Activated naive CD4-positive, alpha-beta T cell treated with anti-CD3 and anti-CD28 coated beads for 36 hours (primary cell): ENCODE measurements at regions not wholly inside any gene's neighbourhood (a gene's known extent, or its start where the extent isn't known, plus 50 kb on each side); places are given as distances from the start of the nearest gene placed in this dataset. TPM values are rescaled to one million over a fixed set of nuclear protein-coding genes. Genes with fewer than 3 reads are reported as not detected.
"Not testable (repeated sequence)": the region's sequence is repeated elsewhere in the genome, so short reads cannot be mapped to it uniquely, and the experiment has no call there.

ENCODE experiments used
- CTCF ChIA-PET: fragments of 350-600 bp; sonication (Branson Sonifier 250); formaldehyde crosslinking; loops from one replicate; lab custom pipeline; 2021; ENCODE audit warnings: antibody characterized with exemption; lab: Charles Lee
- DNase-seq: peaks from one replicate; pipeline ENCODE4 v3.0.0-alpha.2; 2020
- H3K27ac Mint-ChIP-seq: one replicate; pipeline ENCODE4 v1.8.0; 2021; ENCODE audit warnings: mild to moderate bottlenecking, mixed read lengths
- H3K27me3 Mint-ChIP-seq: one replicate; pipeline ENCODE4 v1.8.0; 2021; ENCODE audit warnings: low read depth, mixed read lengths
- H3K36me3 Mint-ChIP-seq: one replicate; pipeline ENCODE4 v1.8.0; 2021; ENCODE audit warnings: low read depth, mixed read lengths
- H3K4me1 Mint-ChIP-seq: one replicate; pipeline ENCODE4 v1.8.0; 2021; ENCODE audit warnings: low read depth, mixed read lengths
- H3K4me3 Mint-ChIP-seq: one replicate; pipeline ENCODE4 v1.8.0; 2021; ENCODE audit warnings: mild to moderate bottlenecking, moderate library complexity, mixed read lengths
- H3K9me3 Mint-ChIP-seq: one replicate; pipeline ENCODE4 v1.8.0; 2021; ENCODE audit warnings: mixed read lengths
- intact Hi-C: fragments of 100-400 bp; cut with micrococcal nuclease; formaldehyde crosslinking; loops from one replicate; pipeline ENCODE4 v1.15.1; 2023
- microRNA-seq: library from miRNA; unstranded; fragments of <30 nt; microRNA quantifications from one replicate; pipeline ENCODE4 v1.2.0, GENCODE V29; 2022; ENCODE audit warnings: borderline microRNAs expressed, borderline replicate concordance

- DNase-seq, result no peak
- Mint-ChIP-seq H3K27ac (no peak overlapping the region), H3K27me3 (no peaks in the 10 kb centered on the region), H3K4me3 (no peak overlapping the region), H3K4me1 (no peaks in the 10 kb centered on the region), H3K9me3 (peaks cover 4% of the 10 kb centered on the region), H3K36me3 (no peaks in the 10 kb centered on the region)
- CTCF ChIA-PET, result no interaction called here
- intact Hi-C loops, result no loop called here
These were observed 88.7 kb upstream of the LUZP2 start for GRCh38 chr11:24408202-24408601.

- Mint-ChIP-seq H3K27ac (no peak overlapping the region), H3K27me3 (no peaks in the 10 kb centered on the region), H3K36me3 (no peaks in the 10 kb centered on the region), H3K4me3 (no peak overlapping the region), H3K4me1 (no peaks in the 10 kb centered on the region), H3K9me3 (peaks cover 13% of the 10 kb centered on the region)
- CTCF ChIA-PET, result no interaction called here
- no peak for DNase-seq
- intact Hi-C loops, result no loop called here
These were observed 85.1 kb upstream of the LUZP2 start for GRCh38 chr11:24411791-24412190.

GRCh38 chr11:24412722-24413121 lies 84.1 kb upstream of the LUZP2 start:
- intact Hi-C loops, result no loop called here
- CTCF ChIA-PET, result no interaction called here
- no peaks in the 10 kb centered on the region for H3K4me1 Mint-ChIP-seq

GRCh38 chr11:24413391-24413790 lies 83.5 kb upstream of the LUZP2 start:
- H3K27me3 Mint-ChIP-seq, result no peaks in the 10 kb centered on the region
- H3K4me3 Mint-ChIP-seq, result no peak overlapping the region
- peaks cover 16% of the 10 kb centered on the region for H3K9me3 Mint-ChIP-seq
- DNase-seq, result no peak
- no peak overlapping the region for H3K27ac Mint-ChIP-seq
- intact Hi-C loops, result no loop called here
- H3K4me1 Mint-ChIP-seq, result no peaks in the 10 kb centered on the region
- no peaks in the 10 kb centered on the region for H3K36me3 Mint-ChIP-seq
- CTCF ChIA-PET, result no interaction called here

More at GRCh38 chr11:24412722-24413121, 84.1 kb upstream of the LUZP2 start:
- no peaks in the 10 kb centered on the region for H3K27me3 Mint-ChIP-seq
- peaks cover 16% of the 10 kb centered on the region for H3K9me3 Mint-ChIP-seq
- no peak overlapping the region for H3K27ac Mint-ChIP-seq
- DNase-seq, result no peak
- no peaks in the 10 kb centered on the region for H3K36me3 Mint-ChIP-seq
- H3K4me3 Mint-ChIP-seq, result no peak overlapping the region

- H3K27me3 Mint-ChIP-seq, H3K27ac Mint-ChIP-seq, H3K4me1 Mint-ChIP-seq, DNase-seq, intact Hi-C loops, H3K4me3 Mint-ChIP-seq, CTCF ChIA-PET, H3K36me3 Mint-ChIP-seq: not testable (repeated sequence)
- peaks cover 15% of the 10 kb centered on the region for H3K9me3 Mint-ChIP-seq
These were observed 80.8 kb upstream of the LUZP2 start for GRCh38 chr11:24415955-24416636.

GRCh38 chr11:24421766-24422165 lies 75.1 kb upstream of the LUZP2 start:
- intact Hi-C loops, result no loop called here
- H3K4me1 Mint-ChIP-seq, result no peaks in the 10 kb centered on the region
- H3K9me3 Mint-ChIP-seq, result peaks cover 12% of the 10 kb centered on the region
- H3K27ac Mint-ChIP-seq, result no peak overlapping the region
- no peaks in the 10 kb centered on the region for H3K36me3 Mint-ChIP-seq
- H3K4me3 Mint-ChIP-seq, result no peak overlapping the region
- CTCF ChIA-PET, result no interaction called here
- no peaks in the 10 kb centered on the region for H3K27me3 Mint-ChIP-seq
- DNase-seq, result no peak

GRCh38 chr11:24422376-24422775 lies 74.5 kb upstream of the LUZP2 start:
- Mint-ChIP-seq H3K27ac (no peak overlapping the region), H3K4me1 (no peaks in the 10 kb centered on the region), H3K36me3 (no peaks in the 10 kb centered on the region), H3K9me3 (peaks cover 8% of the 10 kb centered on the region), H3K4me3 (no peak overlapping the region), H3K27me3 (no peaks in the 10 kb centered on the region)
- no peak for DNase-seq
- intact Hi-C loops, result no loop called here
- CTCF ChIA-PET, result no interaction called here

- intact Hi-C loops, result no loop called here
- no peaks in the 10 kb centered on the region for H3K36me3 Mint-ChIP-seq
- no peak overlapping the region for H3K27ac Mint-ChIP-seq
- DNase-seq, result no peak
- H3K27me3 Mint-ChIP-seq, result no peaks in the 10 kb centered on the region
- H3K4me1 Mint-ChIP-seq, result no peaks in the 10 kb centered on the region
- CTCF ChIA-PET, result no interaction called here
- no peak overlapping the region for H3K4me3 Mint-ChIP-seq
- no peaks in the 10 kb centered on the region for H3K9me3 Mint-ChIP-seq
These were observed 59.7 kb upstream of the LUZP2 start for GRCh38 chr11:24437123-24437522.

Small RNA genes lying in the stretch of these regions (microRNA-seq; reads per million reads assigned to microRNA genes)
- not detected for gene MIR8054
